K562 (cell line): ENCODE measurements at regions not wholly inside any gene's neighbourhood (a gene's known extent, or its start where the extent isn't known, plus 50 kb on each side); places are given as distances from the start of the nearest gene placed in this dataset.

Experiments
- ATAC-seq: fragments of 200-7000 bp; cut with Tn5 transposase; 3 replicates; pipeline ENCODE4 v1.9.1; 2020; ENCODE audit warnings: moderate library complexity
- BruUV-seq: library from RNA; stranded (reverse); fragments of 400-500 nt; replicated peaks from 2 replicates; lab custom pipeline; 2021; lab: Mats Ljungman, UMichigan
- CTCF ChIA-PET: fragments of 300-600 bp; formaldehyde crosslinking; extraction: SDS; loops from one replicate; lab custom pipeline; 2021; ENCODE audit warnings: low intra/inter-chr PET ratio; lab: Yijun Ruan, JAX
- POLR2A ChIA-PET: fragments of 300-600, 350-650 bp; sonication (Branson Sonifier 250); formaldehyde crosslinking; extraction: SDS; loops from one replicate; lab custom pipeline; 2021; ENCODE audit warnings: antibody characterized with exemption, inconsistent platforms; lab: Yijun Ruan, JAX
- DNase-seq, 4 experiments: peaks; one replicate each; pipeline versions ENCODE4 v3.0.0 to v3.0.0-alpha.2; 2011 to 2018; ENCODE audit warnings: low spot score in 3 of 4, mixed read lengths in 3 of 4; ENCODE audit errors: extremely low read depth in 1 of 4
- FAIRE-seq: peaks from 2 replicates; lab custom pipeline; 2011; peaks lifted over from hg19 to GRCh38; lab: Jason Lieb, UNC
- H2AFZ ChIP-seq: 2 replicates; pipeline ENCODE4 v1.6.0; 2011; ENCODE audit warnings: low read depth, low read length, control low read depth, inconsistent platforms
- H3K27ac ChIP-seq: fragments of 200-600 bp; 3 replicates; pipeline ENCODE4 v1.8.0; 2011; ENCODE audit warnings: low read depth, mild to moderate bottlenecking, control low read depth, inconsistent platforms, low read length, moderate library complexity, mixed read lengths; ENCODE audit errors: extremely low read depth
- H3K27me3 ChIP-seq, 2 experiments: fragments of 300-600 bp in 1 of 2; 2 replicates in 1 of 2; 3 replicates in 1 of 2; pipeline versions ENCODE4 v1.6.0 to v1.8.0; 2011; ENCODE audit warnings: inconsistent platforms in 2 of 2, low read length in 2 of 2, mild to moderate bottlenecking in 1 of 2, mixed read lengths in 1 of 2, moderate library complexity in 1 of 2; ENCODE audit not compliant: control insufficient read depth in 2 of 2, insufficient read depth in 2 of 2
- H3K36me3 ChIP-seq: fragments of 300-600 bp; 3 replicates; pipeline ENCODE4 v1.8.0; 2011; ENCODE audit warnings: mild to moderate bottlenecking, low read length, inconsistent platforms; ENCODE audit not compliant: control insufficient read depth, insufficient read depth
- H3K4me1 ChIP-seq, 2 experiments: fragments of 200-600 bp in 1 of 2; replicated peaks in 1 of 2; 2 replicates in 1 of 2; 3 replicates in 1 of 2; pipeline versions ENCODE4 v1.5.1 to v1.8.0; 2011; ENCODE audit warnings: inconsistent platforms in 2 of 2, low read length in 2 of 2, mild to moderate bottlenecking in 1 of 2, mixed read lengths in 1 of 2, moderate library complexity in 1 of 2; ENCODE audit not compliant: control insufficient read depth in 2 of 2, insufficient read depth in 2 of 2
- H3K4me2 ChIP-seq: 2 replicates; pipeline ENCODE4 v1.6.1; 2011; ENCODE audit warnings: low read length, control low read depth, inconsistent platforms, mixed read lengths; ENCODE audit not compliant: insufficient read depth
- H3K4me3 ChIP-seq: fragments of 200-600 bp; sonication (generic), shearing (Covaris generic); 2 replicates; pipeline ENCODE4 v1.5.1; 2016; ENCODE audit warnings: control low read depth, inconsistent platforms
- H3K79me2 ChIP-seq: fragments of 200-600 bp; 3 replicates; pipeline ENCODE4 v1.8.0; 2011; ENCODE audit warnings: low read length, inconsistent platforms; ENCODE audit not compliant: control insufficient read depth, insufficient read depth
- H3K9ac ChIP-seq, 2 experiments: 2 replicates each; pipeline versions ENCODE4 v1.6.0 to v1.6.1; 2011; ENCODE audit warnings: low read depth in 2 of 2, low read length in 2 of 2, control low read depth in 1 of 2, inconsistent platforms in 1 of 2, mild to moderate bottlenecking in 1 of 2, mixed read lengths in 1 of 2; ENCODE audit not compliant: insufficient read depth in 1 of 2
- H3K9me1 ChIP-seq: one replicate; pipeline ENCODE4 v1.6.0; 2011; ENCODE audit warnings: inconsistent platforms, mild to moderate bottlenecking, low read length, moderate library complexity; ENCODE audit not compliant: control insufficient read depth, insufficient read depth
- H3K9me3 ChIP-seq: replicated peaks from 2 replicates; pipeline ENCODE4 v1.5.1; 2011; ENCODE audit warnings: low read depth, low read length, inconsistent platforms; ENCODE audit not compliant: control insufficient read depth, insufficient read depth
- H4K20me1 ChIP-seq: replicated peaks from 2 replicates; pipeline ENCODE4 v1.6.1; 2011; ENCODE audit warnings: low read length, inconsistent platforms, mixed read lengths; ENCODE audit not compliant: control insufficient read depth, insufficient read depth
- BHLHE40 ChIP-seq: IDR thresholded peaks from 2 replicates; pipeline ENCODE4 v1.6.1; 2011; ENCODE audit warnings: low read length, improper control_type of control experiment
- CBX3 ChIP-seq, 2 experiments: IDR thresholded peaks; 1 replicate in 1 of 2; 2 replicates in 1 of 2; pipeline ENCODE4 v1.6.1; 2012; ENCODE audit warnings: inconsistent platforms in 2 of 2, low read length in 2 of 2, borderline replicate concordance in 1 of 2, control low read depth in 1 of 2
- EHMT2 ChIP-seq: fragments of 450-650 bp; IDR thresholded peaks from 2 replicates; pipeline ENCODE4 v1.6.1; 2018; ENCODE audit warnings: antibody characterized with exemption
- HLTF ChIP-seq: fragments of 450-650 bp; IDR thresholded peaks from 2 replicates; pipeline ENCODE4 v1.6.1; 2016
- HMG20A ChIP-seq: fragments of 450-650 bp; formaldehyde crosslinking; conservative IDR thresholded peaks from 2 replicates; pipeline ENCODE4 v1.4.0; 2020; ENCODE audit warnings: mild to moderate bottlenecking, mixed read lengths
- MCM3 ChIP-seq: fragments of 450-650 bp; IDR thresholded peaks from 2 replicates; pipeline ENCODE4 v1.6.1; 2016
- RCOR1 ChIP-seq, 2 experiments: IDR thresholded peaks; 2 replicates each; pipeline ENCODE4 v1.6.1; 2012; ENCODE audit warnings: low read depth in 2 of 2, low read length in 2 of 2, borderline replicate concordance in 1 of 2, improper control_type of control experiment in 1 of 2
- TCF7L2 ChIP-seq: fragments of 150-350 bp; IDR thresholded peaks from 2 replicates; pipeline ENCODE4 v1.6.1; 2016; ENCODE audit warnings: low read depth, mild to moderate bottlenecking, low read length, moderate library complexity
- TSC22D4 ChIP-seq: fragments of 450-650 bp; IDR thresholded peaks from 2 replicates; pipeline ENCODE4 v1.6.1; 2016; ENCODE audit warnings: missing genetic modification characterization, missing biosample characterization, control low read depth
- ZBTB5 ChIP-seq: fragments of 450-650 bp; IDR thresholded peaks from 2 replicates; pipeline ENCODE4 v1.6.1; 2017; ENCODE audit warnings: antibody characterized with exemption
- ZNF174 ChIP-seq: fragments of 250-450 bp; sonication (Bioruptor Pico); IDR thresholded peaks from 2 replicates; pipeline ENCODE4 v1.4.0; 2020; ENCODE audit warnings: mild to moderate bottlenecking
- ZNF224 ChIP-seq: sonication (generic); formaldehyde crosslinking; IDR thresholded peaks from 2 replicates; pipeline ENCODE4 v1.8.0; 2022; ENCODE audit warnings: mild to moderate bottlenecking, missing genetic modification reagents
- ZNF232 ChIP-seq: sonication (generic); formaldehyde crosslinking; IDR thresholded peaks from 2 replicates; pipeline ENCODE4 v1.8.0; 2022; ENCODE audit warnings: mild to moderate bottlenecking, missing genetic modification reagents
- ZNF449 ChIP-seq: fragments of 250-450 bp; sonication (Bioruptor Pico); IDR thresholded peaks from 2 replicates; pipeline ENCODE4 v1.8.0; 2022; ENCODE audit warnings: moderate library complexity, mild to moderate bottlenecking, inconsistent platforms
- WGBS: fragments of 100-300 bp; shearing (Covaris generic); methylation state at CpG from one replicate; pipeline ENCODE4 v1.1.6; 2016; ENCODE audit warnings: low coverage, mixed read lengths; ENCODE audit not compliant: insufficient coverage; ENCODE audit errors: missing lambda C conversion rate; 5-methylcytosine and 5-hydroxymethylcytosine counted together
- in situ Hi-C: fragments of 300-500 bp; cut with MboI; formaldehyde crosslinking; loops from 4 replicates; pipeline ENCODE4 v1.15.0; 2018; ENCODE audit warnings: inconsistent platforms, mixed read lengths
- intact Hi-C: fragments of 100-400 bp; cut with micrococcal nuclease; formaldehyde crosslinking; loops from 2 replicates; pipeline ENCODE4 v1.14.2; 2022
- TF ChIP-seq, protein P1 (sequence below): sonication (generic); formaldehyde crosslinking; IDR thresholded peaks from 2 replicates; pipeline ENCODE4 v1.8.1; 2023; ENCODE audit warnings: mild to moderate bottlenecking, missing genetic modification reagents, moderate library complexity
- TF ChIP-seq, protein P2 (sequence below): sonication (generic); formaldehyde crosslinking; IDR thresholded peaks from 2 replicates; pipeline ENCODE4 v1.8.0; 2022; ENCODE audit warnings: missing genetic modification reagents, mild to moderate bottlenecking, moderate library complexity, borderline replicate concordance
- TF ChIP-seq, protein P3 (sequence below): IDR thresholded peaks from 2 replicates; pipeline ENCODE4 v1.6.1; 2014; ENCODE audit warnings: antibody characterized with exemption

DNA sequence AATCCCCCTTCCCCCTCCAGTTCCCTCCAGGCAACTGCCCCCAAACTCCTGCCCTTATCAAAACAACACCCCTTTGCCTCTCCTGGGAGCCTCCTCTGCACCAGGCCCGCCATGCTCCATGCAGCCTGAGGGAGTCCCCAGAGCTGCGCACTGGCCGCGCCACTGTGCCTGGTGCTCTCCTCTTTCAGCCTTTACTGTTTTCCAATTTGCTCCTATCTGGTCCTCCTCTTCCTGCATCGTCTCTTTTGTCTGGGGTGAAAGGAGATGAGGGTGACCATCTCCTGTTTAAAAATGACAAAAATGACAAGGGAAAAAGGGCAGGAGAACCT is 165.8 kb upstream of the ADCY1 start:
- no peak overlapping the region for H3K4me3 ChIP-seq
- H3K27me3 ChIP-seq: peaks cover 0 to 10% of the 10 kb centered on the region in 2 experiments; a peak in 1 of 5 replicates
- intact Hi-C loops: loop anchor here (10.0 kb wide), 1 partner anchor 446 kb away; no protein-coding TSS in a partner anchor
- no peaks in the 10 kb centered on the region for H3K79me2 ChIP-seq
- H3K4me1 ChIP-seq: no peaks in the 10 kb centered on the region
- BruUV-seq: no TSS peak
- no peak overlapping the region for H2AFZ ChIP-seq
- H3K9me1 ChIP-seq: no peaks in the 10 kb centered on the region
- H3K9me3 ChIP-seq: no peaks in the 10 kb centered on the region
- no peak overlapping the region for H3K27ac ChIP-seq
- H4K20me1 ChIP-seq: no peaks in the 10 kb centered on the region
- TF ChIP-seq MCM3 (no peak), TCF7L2 (no peak), ZNF449 (CRISPR knock-in tag) (no peak), ZNF224 (no peak), ZNF232 (CRISPR knock-in tag) (no peak), BHLHE40 (no peak), EHMT2 (no peak), RCOR1 (IDR thresholded peaks at IDR 0.05; ENCODE audit: borderline replicate concordance in 1 of 2, low read depth in 2 of 2, low read length in 2 of 2) (no peak), HMG20A (CRISPR knock-in tag) (no peak), ZNF174 (CRISPR knock-in tag) (no peak), HLTF (no peak), CBX3 (IDR thresholded peaks at IDR 0.05; ENCODE audit: borderline replicate concordance in 1 of 2, low read length in 2 of 2) (no peak), ZBTB5 (no peak), TSC22D4 (tag) (no peak)
- TF ChIP-seq, protein P1, sequence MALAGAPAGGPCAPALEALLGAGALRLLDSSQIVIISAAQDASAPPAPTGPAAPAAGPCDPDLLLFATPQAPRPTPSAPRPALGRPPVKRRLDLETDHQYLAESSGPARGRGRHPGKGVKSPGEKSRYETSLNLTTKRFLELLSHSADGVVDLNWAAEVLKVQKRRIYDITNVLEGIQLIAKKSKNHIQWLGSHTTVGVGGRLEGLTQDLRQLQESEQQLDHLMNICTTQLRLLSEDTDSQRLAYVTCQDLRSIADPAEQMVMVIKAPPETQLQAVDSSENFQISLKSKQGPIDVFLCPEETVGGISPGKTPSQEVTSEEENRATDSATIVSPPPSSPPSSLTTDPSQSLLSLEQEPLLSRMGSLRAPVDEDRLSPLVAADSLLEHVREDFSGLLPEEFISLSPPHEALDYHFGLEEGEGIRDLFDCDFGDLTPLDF (CRISPR knock-in tag): no peak
- TF ChIP-seq, protein P2, sequence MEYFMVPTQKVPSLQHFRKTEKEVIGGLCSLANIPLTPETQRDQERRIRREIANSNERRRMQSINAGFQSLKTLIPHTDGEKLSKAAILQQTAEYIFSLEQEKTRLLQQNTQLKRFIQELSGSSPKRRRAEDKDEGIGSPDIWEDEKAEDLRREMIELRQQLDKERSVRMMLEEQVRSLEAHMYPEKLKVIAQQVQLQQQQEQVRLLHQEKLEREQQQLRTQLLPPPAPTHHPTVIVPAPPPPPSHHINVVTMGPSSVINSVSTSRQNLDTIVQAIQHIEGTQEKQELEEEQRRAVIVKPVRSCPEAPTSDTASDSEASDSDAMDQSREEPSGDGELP: no peak
- TF ChIP-seq, protein P3, sequence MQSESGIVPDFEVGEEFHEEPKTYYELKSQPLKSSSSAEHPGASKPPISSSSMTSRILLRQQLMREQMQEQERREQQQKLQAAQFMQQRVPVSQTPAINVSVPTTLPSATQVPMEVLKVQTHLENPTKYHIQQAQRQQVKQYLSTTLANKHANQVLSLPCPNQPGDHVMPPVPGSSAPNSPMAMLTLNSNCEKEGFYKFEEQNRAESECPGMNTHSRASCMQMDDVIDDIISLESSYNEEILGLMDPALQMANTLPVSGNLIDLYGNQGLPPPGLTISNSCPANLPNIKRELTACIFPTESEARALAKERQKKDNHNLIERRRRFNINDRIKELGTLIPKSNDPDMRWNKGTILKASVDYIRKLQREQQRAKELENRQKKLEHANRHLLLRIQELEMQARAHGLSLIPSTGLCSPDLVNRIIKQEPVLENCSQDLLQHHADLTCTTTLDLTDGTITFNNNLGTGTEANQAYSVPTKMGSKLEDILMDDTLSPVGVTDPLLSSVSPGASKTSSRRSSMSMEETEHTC: no peak
- DNase-seq: no peak
- ATAC-seq: no peak; the same call in 2 of the 3 replicates
- H3K4me2 ChIP-seq: no peak overlapping the region
- in situ Hi-C loops: no loop called here
- no peaks in the 10 kb centered on the region for H3K36me3 ChIP-seq
- CTCF ChIA-PET: no interaction called here
- POLR2A ChIA-PET: interaction anchor here (0.8 kb wide), 1 partner anchor 12 kb away, joined by 5 read pairs; no protein-coding TSS in a partner anchor
- H3K9ac ChIP-seq: no peak overlapping the region
- WGBS: 18% methylated on average over 5 of the region's 5 CpGs
- no peak for FAIRE-seq
